ENCODE measurements at regions not wholly inside any gene's neighbourhood (a gene's known extent, or its start where the extent isn't known, plus 50 kb on each side); places are given as distances from the start of the nearest gene placed in this dataset.

- DNase-seq (ENCODE audit: low read depth in 2 of 2), result no peak
Measured at GRCh38 chr21:43274946-43275310, 106.1 kb downstream of the CRYAA start.

GRCh38 chr21:43274022-43274945 lies 105.5 kb downstream of the CRYAA start:
- DNase-seq (ENCODE audit: low read depth in 2 of 2), result no peak

- DNase-seq (ENCODE audit: low read depth in 2 of 2), result no peak
Measured at GRCh38 chr21:43273708-43274021, 104.9 kb downstream of the CRYAA start.

- no peak for DNase-seq (ENCODE audit: low read depth in 2 of 2)
Measured at GRCh38 chr21:43273016-43273707, 104.4 kb downstream of the CRYAA start.

GRCh38 chr21:43272591-43272990 lies 103.8 kb downstream of the CRYAA start:
- no peak for DNase-seq (ENCODE audit: low read depth in 2 of 2)

GRCh38 chr21:43271452-43272020 lies 102.7 kb downstream of the CRYAA start:
- no peak for DNase-seq (ENCODE audit: low read depth in 2 of 2)

GRCh38 chr21:43270800-43271301 lies 102.0 kb downstream of the CRYAA start:
- no peak for DNase-seq (ENCODE audit: low read depth in 2 of 2)

GRCh38 chr21:43269957-43270705 lies 101.3 kb downstream of the CRYAA start:
- DNase-seq (ENCODE audit: low read depth in 2 of 2), result no peak

- no peak for DNase-seq (ENCODE audit: low read depth in 2 of 2)
Measured at GRCh38 chr21:43269440-43269839, 100.6 kb downstream of the CRYAA start.

- no peak for DNase-seq (ENCODE audit: low read depth in 2 of 2)
Measured at GRCh38 chr21:43268804-43269186, 100.0 kb downstream of the CRYAA start.

- DNase-seq (ENCODE audit: low read depth in 2 of 2), result no peak
Measured at GRCh38 chr21:43268086-43268803, 99.4 kb downstream of the CRYAA start.

- no peak for DNase-seq (ENCODE audit: low read depth in 2 of 2)
Measured at GRCh38 chr21:43267391-43268085, 98.7 kb downstream of the CRYAA start.

GRCh38 chr21:43266534-43266933 lies 97.7 kb downstream of the CRYAA start:
- no peak for DNase-seq (ENCODE audit: low read depth in 2 of 2)

GRCh38 chr21:43262427-43262826 lies 93.6 kb downstream of the CRYAA start:
- DNase-seq (ENCODE audit: low read depth in 2 of 2), result peak; percentile 10 to 44

Measured in dermis microvascular lymphatic vessel endothelial cell (primary cell).